Chondrocyte (in vitro differentiated cells): ENCODE measurements at regions not wholly inside any gene's neighbourhood (a gene's known extent, or its start where the extent isn't known, plus 50 kb on each side); places are given as distances from the start of the nearest gene placed in this dataset.
"Not testable (repeated sequence)": the region's sequence is repeated elsewhere in the genome, so short reads cannot be mapped to it uniquely, and the experiment has no call there.

Experiments
- DNase-seq: peaks from one replicate; pipeline ENCODE4 v3.0.0; 2021; ENCODE audit warnings: mixed read lengths, low spot score
- H3K27ac Mint-ChIP-seq: one replicate; pipeline ENCODE4 v1.8.0; 2021; ENCODE audit warnings: mild to moderate bottlenecking, moderate library complexity, mixed read lengths; ENCODE audit not compliant: unreplicated experiment
- H3K27me3 Mint-ChIP-seq: 2 replicates; pipeline ENCODE4 v1.8.0; 2021; ENCODE audit warnings: low read depth, mixed read lengths
- H3K36me3 Mint-ChIP-seq: 2 replicates; pipeline ENCODE4 v1.8.0; 2021; ENCODE audit warnings: low read depth, mixed read lengths
- H3K4me1 Mint-ChIP-seq: 2 replicates; pipeline ENCODE4 v1.8.0; 2021; ENCODE audit warnings: low read depth, mild to moderate bottlenecking, mixed read lengths
- H3K4me3 Mint-ChIP-seq: one replicate; pipeline ENCODE4 v1.8.0; 2021; ENCODE audit warnings: mild to moderate bottlenecking, moderate library complexity, mixed read lengths; ENCODE audit not compliant: unreplicated experiment
- H3K9me3 Mint-ChIP-seq: 2 replicates; pipeline ENCODE4 v1.8.0; 2021; ENCODE audit warnings: low read depth, mixed read lengths
- CTCF ChIP-seq: fragments of 200-600 bp; sonication (generic); IDR thresholded peaks from 2 replicates; pipeline ENCODE4 v1.5.0; 2021; ENCODE audit warnings: antibody characterized with exemption, mild to moderate bottlenecking, moderate library complexity

GRCh38 chr4:120000591-120001296, 65.9 kb downstream of the MAD2L1 start:
- no peak for TF ChIP-seq CTCF
- Mint-ChIP-seq H3K36me3 (peaks cover 2% of the 10 kb centered on the region), H3K9me3 (peaks cover 5% of the 10 kb centered on the region), H3K4me1 (no peaks in the 10 kb centered on the region), H3K4me3 (no peak overlapping the region), H3K27ac (no peak overlapping the region), H3K27me3 (no peaks in the 10 kb centered on the region)
- DNase-seq, result no peak

GRCh38 chr4:119996024-119996423, 70.6 kb downstream of the MAD2L1 start:
- not testable (repeated sequence) for H3K27me3 Mint-ChIP-seq, H3K4me1 Mint-ChIP-seq, DNase-seq, H3K36me3 Mint-ChIP-seq, H3K4me3 Mint-ChIP-seq, H3K27ac Mint-ChIP-seq, H3K9me3 Mint-ChIP-seq

GRCh38 chr4:119984996-119985395, 81.7 kb downstream of the MAD2L1 start:
- Mint-ChIP-seq H3K36me3 (no peaks in the 10 kb centered on the region), H3K4me1 (no peaks in the 10 kb centered on the region), H3K9me3 (peaks cover 3% of the 10 kb centered on the region), H3K4me3 (no peak overlapping the region), H3K27me3 (no peaks in the 10 kb centered on the region), H3K27ac (no peak overlapping the region)
- no peak for TF ChIP-seq CTCF
- no peak for DNase-seq

GRCh38 chr4:119982756-119983155, 83.9 kb downstream of the MAD2L1 start:
- Mint-ChIP-seq H3K9me3 (no peaks in the 10 kb centered on the region), H3K36me3 (no peaks in the 10 kb centered on the region), H3K4me3 (no peak overlapping the region), H3K27me3 (no peaks in the 10 kb centered on the region), H3K27ac (no peak overlapping the region), H3K4me1 (no peaks in the 10 kb centered on the region)
- no peak for DNase-seq
- no peak for TF ChIP-seq CTCF

- no peak overlapping the region for H3K27ac Mint-ChIP-seq
- no peaks in the 10 kb centered on the region for H3K9me3 Mint-ChIP-seq
- no peak overlapping the region for H3K4me3 Mint-ChIP-seq
Measured at GRCh38 chr4:119980456-119980855, 86.2 kb downstream of the MAD2L1 start.

More at GRCh38 chr4:119980456-119980855, 86.2 kb downstream of the MAD2L1 start:
- Mint-ChIP-seq H3K4me1 (no peaks in the 10 kb centered on the region), H3K36me3 (no peaks in the 10 kb centered on the region), H3K27me3 (no peaks in the 10 kb centered on the region)
- no peak for TF ChIP-seq CTCF
- no peak for DNase-seq
